Activated CD8-positive, alpha-beta T cell treated with anti-CD3 and anti-CD28 coated beads, Interleukin-2, amount 10 ng/mL, durations not matched to agents 7 days and 5 days (primary cell): ENCODE measurements at regions not wholly inside any gene's neighbourhood (a gene's known extent, or its start where the extent isn't known, plus 50 kb on each side); places are given as distances from the start of the nearest gene placed in this dataset.
"Not testable (repeated sequence)": the region's sequence is repeated elsewhere in the genome, so short reads cannot be mapped to it uniquely, and the experiment has no call there.

Source experiments
- ATAC-seq: fragments of 150-1000 bp; cut with Tn5 transposase; one replicate; pipeline ENCODE4 v1.10.0; 2021; ENCODE audit warnings: moderate library complexity
- CTCF ChIA-PET: fragments of 350-600 bp; sonication (Branson Sonifier 250); formaldehyde crosslinking; loops from one replicate; lab custom pipeline; 2021; ENCODE audit warnings: antibody characterized with exemption; lab: Charles Lee
- POLR2A ChIA-PET: fragments of 350-600 bp; sonication (Branson Sonifier 250); formaldehyde crosslinking; loops from one replicate; lab custom pipeline; 2021; ENCODE audit warnings: antibody characterized with exemption; lab: Charles Lee
- DNase-seq: peaks from one replicate; pipeline ENCODE4 v3.0.0-alpha.2; 2020
- H3K27ac Mint-ChIP-seq: one replicate; pipeline ENCODE4 v1.8.0; 2021; ENCODE audit warnings: mild to moderate bottlenecking, mixed read lengths
- H3K27me3 Mint-ChIP-seq: one replicate; pipeline ENCODE4 v1.8.0; 2021; ENCODE audit warnings: low read depth, mixed read lengths
- H3K36me3 Mint-ChIP-seq: one replicate; pipeline ENCODE4 v1.8.0; 2021; ENCODE audit warnings: low read depth, mixed read lengths
- H3K4me1 Mint-ChIP-seq: one replicate; pipeline ENCODE4 v1.8.0; 2021; ENCODE audit warnings: low read depth, mixed read lengths
- H3K4me3 Mint-ChIP-seq: one replicate; pipeline ENCODE4 v1.8.0; 2021; ENCODE audit warnings: mild to moderate bottlenecking, mixed read lengths
- H3K9me3 Mint-ChIP-seq: one replicate; pipeline ENCODE4 v1.8.0; 2022; ENCODE audit warnings: mixed read lengths; ENCODE audit not compliant: insufficient read depth

DNA sequence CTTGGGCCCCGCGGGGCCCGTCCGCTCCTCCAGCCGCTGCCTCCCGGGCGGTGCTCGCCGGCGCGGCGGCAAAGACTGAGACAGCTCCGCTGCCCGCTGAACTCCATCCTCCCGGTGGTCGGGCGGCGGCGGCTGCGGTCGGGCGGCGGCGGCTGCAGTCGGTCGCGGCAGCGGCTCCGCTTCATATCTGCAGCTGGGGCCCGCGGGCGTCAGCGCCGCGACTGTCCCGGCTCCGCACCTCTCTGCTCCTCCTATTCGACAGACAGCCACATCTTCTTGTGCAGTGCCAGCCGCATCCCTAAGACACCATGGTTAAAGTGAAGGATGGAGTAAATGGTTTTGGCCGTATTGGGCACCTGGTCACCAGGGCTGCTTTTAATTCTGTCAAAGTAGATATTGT, 212.1 kb upstream of the KCNK2 start:
- DNase-seq, H3K36me3 Mint-ChIP-seq, H3K4me1 Mint-ChIP-seq, POLR2A ChIA-PET, H3K27me3 Mint-ChIP-seq, CTCF ChIA-PET, H3K27ac Mint-ChIP-seq, H3K9me3 Mint-ChIP-seq, H3K4me3 Mint-ChIP-seq, ATAC-seq: not testable (repeated sequence)

DNA sequence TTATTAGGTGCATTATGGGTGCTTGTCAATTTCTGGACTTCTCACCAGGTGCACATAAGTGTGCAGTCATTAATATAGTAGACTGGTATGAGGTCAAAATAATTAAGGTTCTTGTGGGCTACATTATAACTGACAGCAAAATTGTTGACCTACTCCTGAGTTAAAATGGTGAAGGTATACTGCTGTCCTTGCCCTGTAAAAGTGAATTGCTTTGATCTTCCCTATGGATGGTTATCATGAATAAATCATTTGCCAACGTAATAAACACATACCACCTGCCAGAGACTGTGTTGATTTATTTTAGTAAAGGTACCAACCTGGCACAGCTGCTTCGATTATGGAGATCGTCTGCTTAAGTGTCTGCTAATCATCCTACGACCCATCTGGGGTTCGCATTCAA, 201.6 kb upstream of the KCNK2 start:
- Mint-ChIP-seq H3K4me1 (no peaks in the 10 kb centered on the region), H3K36me3 (no peaks in the 10 kb centered on the region), H3K27ac (no peak overlapping the region), H3K27me3 (no peaks in the 10 kb centered on the region), H3K4me3 (no peak overlapping the region), H3K9me3 (no peaks in the 10 kb centered on the region)
- no peak for DNase-seq
- POLR2A ChIA-PET = no interaction called here
- no peak for ATAC-seq
- CTCF ChIA-PET = no interaction called here

DNA sequence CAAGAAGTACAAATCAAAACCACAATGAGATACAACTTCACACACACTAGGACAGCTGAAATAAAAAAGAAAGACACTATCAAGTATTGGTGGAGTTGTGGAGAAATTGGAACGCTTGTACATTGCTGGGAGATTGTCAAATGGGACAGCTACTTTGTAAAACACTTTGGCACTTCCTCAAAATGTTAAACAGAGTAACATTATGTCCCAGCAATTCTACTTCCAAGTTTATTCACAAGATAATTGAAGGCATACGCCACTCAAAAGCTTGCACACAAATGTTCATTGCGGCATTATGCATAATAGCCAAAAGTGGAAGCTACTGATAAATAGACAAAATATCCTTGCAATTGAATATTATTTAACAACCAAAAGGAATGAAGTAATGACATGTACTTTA, 199.9 kb upstream of the KCNK2 start:
- Mint-ChIP-seq H3K4me3 (no peak overlapping the region), H3K27ac (no peak overlapping the region), H3K36me3 (no peaks in the 10 kb centered on the region), H3K9me3 (no peaks in the 10 kb centered on the region), H3K4me1 (no peaks in the 10 kb centered on the region), H3K27me3 (no peaks in the 10 kb centered on the region)
- no peak for ATAC-seq
- POLR2A ChIA-PET = no interaction called here
- no peak for DNase-seq
- CTCF ChIA-PET = no interaction called here

DNA sequence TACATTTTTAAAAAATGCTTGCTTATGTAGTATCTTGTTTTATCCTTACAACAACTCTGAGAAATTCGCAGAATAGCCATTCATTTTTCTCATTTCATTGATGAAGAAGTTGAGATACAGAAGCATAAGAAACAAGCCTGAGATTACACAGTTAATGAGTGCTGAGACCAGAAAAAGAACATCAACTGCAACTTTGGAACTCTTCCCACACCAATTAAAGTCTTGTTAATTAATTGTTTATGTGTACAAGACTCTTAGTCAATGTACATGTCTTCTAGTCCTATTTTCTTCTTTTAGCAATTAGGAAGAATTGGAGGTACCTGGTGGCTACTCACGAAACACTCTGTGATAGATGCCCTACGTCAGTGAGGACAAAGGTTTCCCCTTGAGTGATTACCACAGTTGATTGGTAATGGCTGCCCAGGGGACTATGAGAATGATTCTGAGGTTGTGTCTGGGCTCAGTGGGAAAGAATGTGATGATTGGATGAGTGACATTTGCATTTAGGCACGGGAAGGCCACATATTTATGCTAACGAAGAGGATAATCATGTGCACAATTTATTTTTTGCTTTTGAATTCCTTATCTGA, 187.4 kb upstream of the KCNK2 start:
- ATAC-seq (no peak), DNase-seq (no peak)
- H3K4me3 Mint-ChIP-seq = no peak overlapping the region
- H3K4me1 Mint-ChIP-seq = no peaks in the 10 kb centered on the region
- H3K36me3 Mint-ChIP-seq = no peaks in the 10 kb centered on the region
- no peaks in the 10 kb centered on the region for H3K27me3 Mint-ChIP-seq
- no peak overlapping the region for H3K27ac Mint-ChIP-seq
- POLR2A ChIA-PET = no interaction called here
- CTCF ChIA-PET = no interaction called here
- H3K9me3 Mint-ChIP-seq = no peaks in the 10 kb centered on the region

DNA sequence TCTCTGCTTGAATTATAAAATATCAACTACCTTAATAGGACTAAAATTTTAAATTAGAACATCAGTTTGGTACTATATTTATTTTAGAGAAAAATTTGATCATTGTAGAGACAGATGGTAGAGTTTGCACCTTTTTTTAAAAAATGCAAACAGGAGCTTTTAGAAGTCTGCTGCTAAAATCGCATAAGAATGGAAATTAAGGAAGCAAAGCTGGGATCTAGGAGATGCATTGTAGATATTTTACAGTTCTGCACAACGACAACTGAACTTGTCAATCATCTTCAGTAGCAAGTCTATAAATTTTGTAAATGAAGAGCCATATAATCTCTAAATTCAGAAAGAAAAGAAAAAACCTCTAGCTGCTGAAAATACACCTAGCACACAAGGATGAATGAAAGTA, 185.6 kb upstream of the KCNK2 start:
- ChIA-PET CTCF (no interaction called here), POLR2A (no interaction called here)
- H3K4me1 Mint-ChIP-seq = no peaks in the 10 kb centered on the region
- H3K36me3 Mint-ChIP-seq = no peaks in the 10 kb centered on the region
- H3K27ac Mint-ChIP-seq = no peak overlapping the region
- ATAC-seq = no peak
- H3K27me3 Mint-ChIP-seq = no peaks in the 10 kb centered on the region
- DNase-seq = no peak
- no peak overlapping the region for H3K4me3 Mint-ChIP-seq
- no peaks in the 10 kb centered on the region for H3K9me3 Mint-ChIP-seq

DNA sequence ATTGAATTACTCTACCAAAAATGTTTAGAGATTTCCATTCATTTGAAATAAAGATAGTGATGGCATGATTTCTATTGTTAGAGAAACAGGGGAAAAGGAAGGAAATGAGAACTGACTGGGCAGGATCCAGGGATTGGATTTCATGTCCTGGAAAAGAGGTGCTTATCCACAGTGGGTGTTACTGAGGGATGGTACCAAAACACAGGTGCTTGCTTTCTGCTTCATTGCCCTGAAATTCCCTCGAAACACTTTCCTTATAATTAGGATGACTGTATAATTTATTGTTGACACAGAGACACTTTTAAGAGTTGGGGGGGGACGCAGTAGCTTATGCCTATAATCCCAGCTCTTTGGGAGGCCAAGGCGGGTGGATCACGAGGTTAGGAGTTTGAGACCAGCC, 185.0 kb upstream of the KCNK2 start:
- H3K27ac Mint-ChIP-seq = no peak overlapping the region

DNA sequence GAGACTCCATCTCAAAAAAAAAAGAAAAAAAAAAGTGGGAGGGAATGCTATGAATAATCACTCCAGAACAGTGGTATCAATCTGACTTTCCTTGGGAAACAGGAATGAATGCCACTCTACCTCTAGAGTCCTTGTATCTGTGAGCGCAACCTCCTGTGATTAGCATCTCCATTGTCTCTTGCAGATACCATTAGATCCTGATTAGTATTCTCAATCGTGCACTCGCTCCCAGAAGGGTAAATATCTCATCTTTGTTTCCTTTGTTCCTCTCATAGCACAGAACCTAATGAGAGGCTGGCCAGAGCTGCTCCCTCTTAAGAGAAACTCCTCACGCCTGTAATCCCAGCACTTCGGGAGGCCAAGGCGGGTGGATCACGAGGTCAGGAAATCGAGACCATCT, 184.4 kb upstream of the KCNK2 start:
- no peaks in the 10 kb centered on the region for H3K9me3 Mint-ChIP-seq
- no peaks in the 10 kb centered on the region for H3K4me1 Mint-ChIP-seq
- H3K27ac Mint-ChIP-seq = no peak overlapping the region
- no peaks in the 10 kb centered on the region for H3K27me3 Mint-ChIP-seq
- POLR2A ChIA-PET = no interaction called here
- DNase-seq (no peak), ATAC-seq (no peak)
- CTCF ChIA-PET = no interaction called here
- H3K36me3 Mint-ChIP-seq = no peaks in the 10 kb centered on the region
- H3K4me3 Mint-ChIP-seq = no peak overlapping the region

More for the DNA sequence above, 185.0 kb upstream of the KCNK2 start:
- H3K27me3 Mint-ChIP-seq = no peaks in the 10 kb centered on the region
- no peaks in the 10 kb centered on the region for H3K9me3 Mint-ChIP-seq
- no peaks in the 10 kb centered on the region for H3K4me1 Mint-ChIP-seq
- DNase-seq (no peak), ATAC-seq (no peak)
- ChIA-PET CTCF (no interaction called here), POLR2A (no interaction called here)
- no peaks in the 10 kb centered on the region for H3K36me3 Mint-ChIP-seq
- no peak overlapping the region for H3K4me3 Mint-ChIP-seq

DNA sequence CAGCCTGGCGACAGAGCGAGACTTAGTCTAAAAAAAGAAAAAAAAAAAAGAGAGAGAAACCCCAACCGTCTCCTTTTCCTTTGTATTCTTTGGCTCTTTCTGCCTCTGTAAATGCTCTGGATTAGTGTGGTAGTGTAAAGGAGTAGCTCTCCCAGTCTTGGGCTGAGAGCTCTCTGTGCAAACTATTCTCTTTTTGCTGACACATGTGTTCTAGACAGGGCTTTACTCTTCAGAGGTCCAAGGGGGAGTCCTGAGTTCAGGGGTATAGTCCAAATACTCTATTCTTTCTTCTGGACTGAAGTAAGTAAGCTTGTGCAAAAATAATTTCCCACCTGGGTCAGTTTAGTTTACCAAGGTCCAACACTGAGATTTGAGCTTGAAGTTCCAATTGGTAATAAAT, 183.8 kb upstream of the KCNK2 start:
- Mint-ChIP-seq H3K36me3 (no peaks in the 10 kb centered on the region), H3K27ac (no peak overlapping the region), H3K4me3 (no peak overlapping the region), H3K9me3 (no peaks in the 10 kb centered on the region), H3K27me3 (no peaks in the 10 kb centered on the region), H3K4me1 (no peaks in the 10 kb centered on the region)
- ChIA-PET CTCF (interaction anchor here (1.5 kb wide), 1 partner anchor 25 kb away, joined by 3 read pairs; no protein-coding TSS in a partner anchor), POLR2A (no interaction called here)
- ATAC-seq (no peak), DNase-seq (no peak)

DNA sequence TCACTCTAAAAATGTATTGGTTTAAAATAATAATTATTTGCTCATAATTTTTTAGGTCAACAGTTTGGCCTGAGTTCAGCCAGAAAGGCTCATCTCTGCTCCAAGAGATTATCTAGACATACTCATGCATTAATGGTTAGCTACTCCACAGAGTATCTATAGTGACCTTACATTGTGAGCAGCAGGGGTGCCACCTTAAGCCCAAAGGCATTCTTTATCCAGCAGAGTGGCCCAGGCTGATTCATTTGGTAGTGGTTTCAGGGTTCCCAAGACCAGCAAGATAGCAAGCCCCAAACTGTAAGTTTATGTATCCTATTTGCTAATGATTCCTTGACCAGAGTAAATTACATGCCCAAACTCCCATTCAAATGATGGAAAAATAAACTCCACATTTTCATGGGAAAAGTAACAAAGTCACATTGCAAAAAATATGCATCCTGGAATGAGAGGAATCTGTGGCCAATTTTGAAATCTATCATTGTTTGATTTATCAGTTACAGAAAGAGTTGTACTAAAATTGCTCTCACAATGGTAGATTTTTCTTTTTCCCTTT, 182.6 kb upstream of the KCNK2 start:
- no peak for ATAC-seq
- no peaks in the 10 kb centered on the region for H3K9me3 Mint-ChIP-seq
- no peak overlapping the region for H3K4me3 Mint-ChIP-seq
- no peak overlapping the region for H3K27ac Mint-ChIP-seq
- no peaks in the 10 kb centered on the region for H3K36me3 Mint-ChIP-seq
- no peaks in the 10 kb centered on the region for H3K27me3 Mint-ChIP-seq
- DNase-seq = no peak
- ChIA-PET CTCF (interaction anchor here (1.5 kb wide), 1 partner anchor 24 kb away, joined by 3 read pairs; no protein-coding TSS in a partner anchor), POLR2A (no interaction called here)
- H3K4me1 Mint-ChIP-seq = no peaks in the 10 kb centered on the region

DNA sequence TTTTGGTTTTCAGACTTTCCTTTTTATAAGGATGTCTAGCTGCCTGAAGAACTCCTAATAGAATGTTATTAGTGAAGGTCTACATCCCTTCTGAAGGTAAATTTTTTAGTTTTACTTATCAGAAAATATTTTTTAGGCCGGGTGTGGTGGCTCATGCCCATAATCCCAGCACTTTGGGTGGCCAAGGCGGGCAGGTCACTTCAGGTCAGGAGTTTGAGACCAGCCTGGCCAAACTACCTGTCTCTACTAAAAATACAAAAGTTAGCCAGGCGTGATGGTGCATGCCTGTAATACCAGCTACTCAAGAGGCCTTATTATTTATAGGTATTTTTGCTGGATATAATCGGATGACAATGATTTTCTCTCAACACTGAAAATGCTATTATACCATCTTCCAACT, 181.9 kb upstream of the KCNK2 start:
- POLR2A ChIA-PET = no interaction called here
- CTCF ChIA-PET = no interaction called here
- Mint-ChIP-seq H3K27me3 (no peaks in the 10 kb centered on the region), H3K36me3 (no peaks in the 10 kb centered on the region), H3K4me3 (no peak overlapping the region), H3K9me3 (no peaks in the 10 kb centered on the region), H3K4me1 (no peaks in the 10 kb centered on the region), H3K27ac (no peak overlapping the region)
- DNase-seq (no peak), ATAC-seq (no peak)

DNA sequence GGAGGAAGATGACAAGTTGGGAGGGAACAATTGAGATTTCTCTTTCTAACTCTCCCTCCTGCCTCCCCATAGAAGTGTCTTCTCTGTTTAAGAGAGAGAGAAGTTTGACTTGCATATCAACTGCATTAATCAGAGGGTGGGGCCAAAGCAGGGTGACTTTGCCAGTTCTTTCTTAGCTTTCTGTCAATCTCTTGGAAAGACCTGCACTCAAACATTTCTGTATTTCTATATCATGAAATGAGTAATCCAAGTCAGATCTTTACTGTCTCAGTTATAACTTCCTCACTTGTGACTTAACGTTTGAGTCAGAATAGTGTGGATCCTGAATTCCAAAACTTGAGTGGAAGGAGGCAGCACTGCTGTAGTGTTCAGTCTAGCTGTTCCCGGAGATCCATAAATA, 180.8 kb upstream of the KCNK2 start:
- DNase-seq = no peak
- Mint-ChIP-seq H3K36me3 (no peaks in the 10 kb centered on the region), H3K4me1 (no peaks in the 10 kb centered on the region), H3K27me3 (no peaks in the 10 kb centered on the region), H3K27ac (no peak overlapping the region), H3K9me3 (no peaks in the 10 kb centered on the region), H3K4me3 (no peak overlapping the region)
- POLR2A ChIA-PET = no interaction called here
- ATAC-seq = no peak
- CTCF ChIA-PET = no interaction called here

DNA sequence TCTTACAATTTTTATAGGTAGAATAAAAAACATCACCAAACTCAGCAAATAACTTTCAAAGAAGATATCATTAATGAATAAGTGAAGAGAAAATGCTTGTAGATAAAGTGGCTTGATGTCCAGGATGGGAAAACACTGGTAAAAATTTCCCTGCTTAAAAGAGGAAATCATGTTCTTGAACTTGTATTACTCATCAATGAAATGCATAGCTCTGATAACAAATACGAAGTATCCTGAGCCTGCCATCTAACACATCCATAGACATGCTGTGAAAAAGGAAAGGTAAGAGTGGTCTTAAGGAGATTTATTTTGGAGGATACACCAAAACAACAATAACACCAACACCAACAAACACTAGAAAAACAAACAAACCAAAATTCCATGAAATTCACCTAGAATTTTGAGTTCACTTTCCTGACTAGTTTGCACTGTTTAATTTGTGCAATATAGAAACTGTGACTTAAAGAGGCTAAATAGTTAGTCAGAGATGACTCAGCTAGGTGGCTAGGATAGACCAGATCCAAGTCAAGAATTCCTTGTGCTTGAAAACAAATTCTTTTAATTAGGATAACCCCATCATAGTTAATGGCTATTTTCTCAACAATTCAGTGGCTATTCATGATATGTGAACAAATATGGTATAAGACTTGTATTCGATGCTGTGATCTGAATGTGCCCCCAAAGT, 179.8 kb upstream of the KCNK2 start:
- H3K36me3 Mint-ChIP-seq = no peaks in the 10 kb centered on the region
- no peaks in the 10 kb centered on the region for H3K9me3 Mint-ChIP-seq
- no peak overlapping the region for H3K27ac Mint-ChIP-seq
- no peaks in the 10 kb centered on the region for H3K4me1 Mint-ChIP-seq
- DNase-seq (no peak), ATAC-seq (no peak)
- no peak overlapping the region for H3K4me3 Mint-ChIP-seq
- ChIA-PET POLR2A (no interaction called here), CTCF (no interaction called here)
- H3K27me3 Mint-ChIP-seq = no peaks in the 10 kb centered on the region
